ENCODE measurements at regions not wholly inside any gene's neighbourhood (a gene's known extent, or its start where the extent isn't known, plus 50 kb on each side); places are given as distances from the start of the nearest gene placed in this dataset.

GRCh38 chr15:100775581-100776185 is 103.9 kb upstream of the ALDH1A3 start:
- H3K9me3 Mint-ChIP-seq (ENCODE audit: insufficient read depth), result no peaks in the 10 kb centered on the region
- H2AFZ ChIP-seq (ENCODE audit: insufficient read depth, low read depth, low read length, poor library complexity, severe bottlenecking), result no peak overlapping the region
- no peak overlapping the region for H3K4me3 Mint-ChIP-seq
- no peak overlapping the region for H3K27ac Mint-ChIP-seq
- no peak overlapping the region for H3K4me2 ChIP-seq (replicated peaks; ENCODE audit: low read depth, low read length, poor library complexity, severe bottlenecking)
- H4K20me1 ChIP-seq (ENCODE audit: control insufficient read depth, insufficient read depth, low read length, poor library complexity, severe bottlenecking), result no peaks in the 10 kb centered on the region
- CTCF ChIA-PET, result no interaction called here
- H3K4me1 Mint-ChIP-seq, result no peaks in the 10 kb centered on the region
- H3K9me3 ChIP-seq (ENCODE audit: control extremely low read depth in 1 of 3, control insufficient read depth in 2 of 3, insufficient read depth in 1 of 3, low read length in 2 of 3), result peaks cover 0 to 4% (median 0%) of the 10 kb centered on the region in 3 donors
- 95% methylated on average over 10 of the region's 12 CpGs for WGBS (ENCODE audit: insufficient coverage)
- H3K27me3 ChIP-seq (replicated peaks in 1 of 4; ENCODE audit: control extremely low read depth in 1 of 4, control insufficient read depth in 3 of 4, insufficient read depth in 4 of 4, low read length in 3 of 4), result peaks cover 0 to 2% (median 0%) of the 10 kb centered on the region in 4 experiments
- no peaks in the 10 kb centered on the region for H3K4me1 ChIP-seq (ENCODE audit: control insufficient read depth in 2 of 2, insufficient read depth in 2 of 2, low read length in 2 of 2)
- H3K36me3 ChIP-seq (replicated peaks in 1 of 2; ENCODE audit: control extremely low read depth in 1 of 2, control insufficient read depth in 1 of 2, extremely low read depth in 1 of 2, insufficient read depth in 2 of 2, low read length in 1 of 2), result no peaks in the 10 kb centered on the region
- no peak overlapping the region for H3K27ac ChIP-seq (ENCODE audit: low read length in 2 of 2)
- no peak overlapping the region for H3K9ac ChIP-seq (ENCODE audit: low read length)
- intact Hi-C loops (cut with micrococcal nuclease), result no loop called here
- POLR2A ChIA-PET, result no interaction called here
- H3K27me3 Mint-ChIP-seq, result peaks cover 4% of the 10 kb centered on the region
- H3K4me3 ChIP-seq (ENCODE audit: control extremely low read depth in 1 of 5, extremely low read depth in 1 of 5, insufficient read depth in 1 of 5, low read depth in 2 of 5, low read length in 4 of 5), result no peak overlapping the region
- TF ChIP-seq CTCF (IDR thresholded peaks at IDR 0.05) (no peak), EZH2 (IDR thresholded peaks at IDR 0.05; ENCODE audit: borderline replicate concordance, insufficient read depth, low read depth, low read length, poor library complexity, severe bottlenecking) (no peak)
- ATAC-seq (ENCODE audit: low read depth), result no peak
- H3K79me2 ChIP-seq (ENCODE audit: control insufficient read depth, insufficient read depth, low read length), result no peaks in the 10 kb centered on the region
- no peak for DNase-seq

GRCh38 chr15:100777821-100778220 is 101.8 kb upstream of the ALDH1A3 start:
- no peak overlapping the region for H3K9ac ChIP-seq (ENCODE audit: low read length)
- WGBS (ENCODE audit: insufficient coverage), result 91% methylated on average over 1 of the region's 2 CpGs
- POLR2A ChIA-PET, result no interaction called here
- Mint-ChIP-seq H3K27ac (no peak overlapping the region), H3K9me3 (ENCODE audit: insufficient read depth) (no peaks in the 10 kb centered on the region), H3K4me1 (no peaks in the 10 kb centered on the region), H3K27me3 (peaks cover 4% of the 10 kb centered on the region), H3K4me3 (no peak overlapping the region)
- CTCF ChIA-PET, result no interaction called here
- no peaks in the 10 kb centered on the region for H3K4me1 ChIP-seq (ENCODE audit: control insufficient read depth in 2 of 2, insufficient read depth in 2 of 2, low read length in 2 of 2)
- H3K79me2 ChIP-seq (ENCODE audit: control insufficient read depth, insufficient read depth, low read length), result no peaks in the 10 kb centered on the region
- H3K4me2 ChIP-seq (replicated peaks; ENCODE audit: low read depth, low read length, poor library complexity, severe bottlenecking), result no peak overlapping the region
- H3K27me3 ChIP-seq (replicated peaks in 1 of 4; ENCODE audit: control extremely low read depth in 1 of 4, control insufficient read depth in 3 of 4, insufficient read depth in 4 of 4, low read length in 3 of 4), result no peaks in the 10 kb centered on the region
- TF ChIP-seq CTCF (IDR thresholded peaks at IDR 0.05) (no peak), EZH2 (IDR thresholded peaks at IDR 0.05; ENCODE audit: borderline replicate concordance, insufficient read depth, low read depth, low read length, poor library complexity, severe bottlenecking) (no peak)
- H3K27ac ChIP-seq (ENCODE audit: low read length in 2 of 2), result no peak overlapping the region
- H3K4me3 ChIP-seq (ENCODE audit: control extremely low read depth in 1 of 5, extremely low read depth in 1 of 5, insufficient read depth in 1 of 5, low read depth in 2 of 5, low read length in 4 of 5), result no peak overlapping the region
- no peaks in the 10 kb centered on the region for H4K20me1 ChIP-seq (ENCODE audit: control insufficient read depth, insufficient read depth, low read length, poor library complexity, severe bottlenecking)
- no peaks in the 10 kb centered on the region for H3K36me3 ChIP-seq (replicated peaks in 1 of 2; ENCODE audit: control extremely low read depth in 1 of 2, control insufficient read depth in 1 of 2, extremely low read depth in 1 of 2, insufficient read depth in 2 of 2, low read length in 1 of 2)
- no peak for ATAC-seq (ENCODE audit: low read depth)
- no peak overlapping the region for H2AFZ ChIP-seq (ENCODE audit: insufficient read depth, low read depth, low read length, poor library complexity, severe bottlenecking)
- H3K9me3 ChIP-seq (ENCODE audit: control extremely low read depth in 1 of 3, control insufficient read depth in 2 of 3, insufficient read depth in 1 of 3, low read length in 2 of 3), result peaks cover 0 to 4% (median 0%) of the 10 kb centered on the region in 3 donors
- no peak for DNase-seq
- intact Hi-C loops (cut with micrococcal nuclease), result no loop called here
